ENCODE measurements at regions not wholly inside any gene's neighbourhood (a gene's known extent, or its start where the extent isn't known, plus 50 kb on each side); places are given as distances from the start of the nearest gene placed in this dataset.

- no peak for DNase-seq
These were observed 107.7 kb upstream of the POU2AF2 start for GRCh38 chr11:111137846-111138245.

- no peak for DNase-seq
These were observed 109.6 kb upstream of the POU2AF2 start for GRCh38 chr11:111135778-111136570.

- no peak for DNase-seq
These were observed 110.4 kb upstream of the POU2AF2 start for GRCh38 chr11:111135101-111135500.

GRCh38 chr11:111128076-111128870 lies 117.3 kb upstream of the POU2AF2 start:
- no peak for DNase-seq

- no peak for DNase-seq
These were observed 120.8 kb upstream of the POU2AF2 start for GRCh38 chr11:111124724-111125123.

GRCh38 chr11:111123463-111124398 lies 121.8 kb upstream of the POU2AF2 start:
- DNase-seq: no peak

- no peak for DNase-seq
These were observed 124.7 kb upstream of the POU2AF2 start for GRCh38 chr11:111120696-111121302.

- no peak for DNase-seq
These were observed 125.4 kb upstream of the POU2AF2 start for GRCh38 chr11:111120161-111120560.

GRCh38 chr11:111119751-111120150 lies 125.8 kb upstream of the POU2AF2 start:
- DNase-seq: no peak

- no peak for DNase-seq
These were observed 129.6 kb upstream of the POU2AF2 start for GRCh38 chr11:111115890-111116289.

- DNase-seq: no peak
These were observed 131.4 kb upstream of the POU2AF2 start for GRCh38 chr11:111114091-111114490.

GRCh38 chr11:111112614-111113013 lies 132.9 kb upstream of the POU2AF2 start:
- DNase-seq: no peak

GRCh38 chr11:111107501-111107900 lies 138.0 kb upstream of the POU2AF2 start:
- DNase-seq: no peak

GRCh38 chr11:111106641-111107040 lies 138.9 kb upstream of the POU2AF2 start:
- no peak for DNase-seq

GRCh38 chr11:111105566-111105965 lies 140.0 kb upstream of the POU2AF2 start:
- no peak for DNase-seq

GRCh38 chr11:111104185-111104584 lies 141.3 kb upstream of the POU2AF2 start:
- DNase-seq: no peak

- DNase-seq: no peak
These were observed 143.6 kb upstream of the POU2AF2 start for GRCh38 chr11:111101881-111102280.

GRCh38 chr11:111099028-111099713 lies 146.4 kb upstream of the POU2AF2 start:
- no peak for DNase-seq

- DNase-seq: no peak
These were observed 147.4 kb upstream of the POU2AF2 start for GRCh38 chr11:111098091-111098490.

GRCh38 chr11:111097191-111097590 lies 148.3 kb upstream of the POU2AF2 start:
- DNase-seq: no peak

GRCh38 chr11:111095327-111095726 lies 150.2 kb upstream of the POU2AF2 start:
- DNase-seq: no peak

GRCh38 chr11:111093061-111093460 lies 152.5 kb upstream of the POU2AF2 start:
- DNase-seq: no peak

Data from SIG-M5 (cell line).